A549 (cell line): ENCODE measurements at regions not wholly inside any gene's neighbourhood (a gene's known extent, or its start where the extent isn't known, plus 50 kb on each side); places are given as distances from the start of the nearest gene placed in this dataset.

Source experiments
- ATAC-seq, 2 experiments: fragments of 200-7000 bp in 1 of 2; fragments of >200 bp in 1 of 2; cut with Nextera tagmentation in 1 of 2; cut with Tn5 transposase in 1 of 2; 3 replicates each; pipeline versions ENCODE4 v1.8.0 to v1.9.1; 2018 to 2020; ENCODE audit warnings: mild to moderate bottlenecking in 1 of 2, moderate library complexity in 1 of 2
- CTCF ChIA-PET: fragments of 300-600 bp; sonication (Branson Sonifier 250); formaldehyde crosslinking; extraction: SDS; loops from one replicate; lab custom pipeline; 2021; ENCODE audit warnings: antibody characterized with exemption, inconsistent platforms; lab: Yijun Ruan, JAX
- POLR2A ChIA-PET: fragments of 350-600 bp; formaldehyde crosslinking; extraction: SDS; loops from one replicate; lab custom pipeline; 2021; ENCODE audit warnings: antibody characterized with exemption, inconsistent platforms; lab: Yijun Ruan, JAX
- DNase-seq, 2 experiments: peaks; one replicate each; pipeline versions ENCODE4 v3.0.0 to v3.0.0-alpha.2; 2011 to 2016; ENCODE audit warnings: low read depth in 1 of 2, low spot score in 1 of 2
- FAIRE-seq: peaks from 2 replicates; lab custom pipeline; 2011; peaks lifted over from hg19 to GRCh38; lab: Jason Lieb, UNC
- H3K27ac ChIP-seq, 2 experiments: fragments of >200 bp; sonication (Bioruptor Twin); formaldehyde crosslinking; 3 replicates each; pipeline ENCODE4 v1.5.1; 2016 to 2017
- H3K4me1 ChIP-seq: fragments of >200 bp; sonication (Bioruptor Twin); formaldehyde crosslinking; 3 replicates; pipeline ENCODE4 v1.6.1; 2016
- H3K4me2 ChIP-seq: fragments of >200 bp; sonication (Bioruptor Twin); formaldehyde crosslinking; 3 replicates; pipeline ENCODE4 v1.6.1; 2016
- H3K4me3 ChIP-seq: fragments of >200 bp; sonication (Bioruptor Twin); formaldehyde crosslinking; 3 replicates; pipeline ENCODE4 v1.5.1; 2016
- H3K9me3 ChIP-seq: fragments of >200 bp; sonication (Bioruptor Twin); formaldehyde crosslinking; 3 replicates; pipeline ENCODE4 v1.6.1; 2016
- BCL3 ChIP-seq: fragments of >200 bp; sonication (Bioruptor Twin); formaldehyde crosslinking; IDR thresholded peaks from 3 replicates; pipeline ENCODE4 v1.6.1; 2016
- BHLHE40 ChIP-seq: IDR thresholded peaks from 2 replicates; pipeline ENCODE4 v1.6.1; 2012; ENCODE audit warnings: low read depth, low read length, inconsistent platforms
- CBX2 ChIP-seq: fragments of 200-600 bp; sonication (generic); IDR thresholded peaks from 2 replicates; pipeline ENCODE4 v1.6.1; 2016; ENCODE audit warnings: low read depth, mild to moderate bottlenecking, borderline replicate concordance
- CHD2 ChIP-seq: fragments of 150-350 bp; IDR thresholded peaks from 2 replicates; pipeline ENCODE4 v1.6.1; 2014; ENCODE audit warnings: low read length; ENCODE audit not compliant: partially characterized antibody
- CTCF ChIP-seq: fragments of >200 bp; sonication (Bioruptor Twin); formaldehyde crosslinking; IDR thresholded peaks from 3 replicates; pipeline ENCODE4 v1.5.1; 2016
- EHF ChIP-seq: fragments of 250-450 bp; sonication (Bioruptor Pico); IDR thresholded peaks from 2 replicates; pipeline ENCODE4 v1.5.0; 2020; ENCODE audit warnings: mild to moderate bottlenecking
- EHMT2 ChIP-seq: fragments of 200-600 bp; sonication (generic); IDR thresholded peaks from 2 replicates; pipeline ENCODE4 v1.6.1; 2016; ENCODE audit warnings: antibody characterized with exemption, low read depth, mild to moderate bottlenecking, moderate library complexity
- GATA3 ChIP-seq: IDR thresholded peaks from 2 replicates; pipeline ENCODE4 v1.6.1; 2012; ENCODE audit warnings: borderline replicate concordance
- HEYL ChIP-seq: fragments of 250-450 bp; sonication (Bioruptor Pico); IDR thresholded peaks from 2 replicates; pipeline ENCODE4 v1.8.0; 2021; ENCODE audit warnings: mild to moderate bottlenecking, moderate library complexity
- HOXA7 ChIP-seq: fragments of 250-450 bp; sonication (Bioruptor Pico); IDR thresholded peaks from 2 replicates; pipeline ENCODE4 v1.5.0; 2020; ENCODE audit warnings: mild to moderate bottlenecking, moderate library complexity
- HOXB5 ChIP-seq: fragments of 250-450 bp; sonication (Bioruptor Pico); IDR thresholded peaks from 2 replicates; pipeline ENCODE4 v1.5.0; 2020; ENCODE audit warnings: mild to moderate bottlenecking, moderate library complexity
- KDM1A ChIP-seq: fragments of 200-600 bp; sonication (generic); IDR thresholded peaks from 2 replicates; pipeline ENCODE4 v1.6.1; 2016; ENCODE audit warnings: low read depth, mild to moderate bottlenecking
- KDM5A ChIP-seq: fragments of 200-600 bp; sonication (generic); IDR thresholded peaks from 2 replicates; pipeline ENCODE4 v1.6.1; 2016; ENCODE audit warnings: antibody characterized with exemption, mild to moderate bottlenecking
- MYC ChIP-seq: IDR thresholded peaks from 2 replicates; pipeline ENCODE4 v1.6.1; 2012; ENCODE audit warnings: mild to moderate bottlenecking, inconsistent platforms, low read length, improper control_type of control experiment, borderline replicate concordance
- PHF8 ChIP-seq: fragments of 200-600 bp; sonication (generic); IDR thresholded peaks from 2 replicates; pipeline ENCODE4 v1.6.1; 2016; ENCODE audit warnings: low read depth, mild to moderate bottlenecking, antibody characterized with exemption, moderate library complexity, borderline replicate concordance
- RARB ChIP-seq: fragments of 250-450 bp; sonication (Bioruptor Pico); IDR thresholded peaks from 2 replicates; pipeline ENCODE4 v1.8.0; 2021; ENCODE audit warnings: mild to moderate bottlenecking, moderate library complexity
- RNF2 ChIP-seq: fragments of 200-600 bp; sonication (generic); IDR thresholded peaks from 2 replicates; pipeline ENCODE4 v1.6.1; 2016; ENCODE audit warnings: low read depth, mild to moderate bottlenecking, antibody characterized with exemption, moderate library complexity, borderline replicate concordance
- SMC3 ChIP-seq: fragments of >200 bp; sonication (Bioruptor Twin); formaldehyde crosslinking; IDR thresholded peaks from 3 replicates; pipeline ENCODE4 v1.6.1; 2018; ENCODE audit warnings: inconsistent platforms
- SREBF2 ChIP-seq: fragments of 450-650 bp; IDR thresholded peaks from 2 replicates; pipeline ENCODE4 v1.6.1; 2014; ENCODE audit warnings: mild to moderate bottlenecking, moderate library complexity
- TFCP2L1 ChIP-seq: fragments of 250-450 bp; sonication (Bioruptor Pico); IDR thresholded peaks from 2 replicates; pipeline ENCODE4 v1.5.0; 2021; ENCODE audit warnings: mild to moderate bottlenecking
- ZFP36 ChIP-seq: fragments of 450-650 bp; IDR thresholded peaks from 2 replicates; pipeline ENCODE4 v1.6.1; 2014; ENCODE audit warnings: borderline replicate concordance; ENCODE audit not compliant: partially characterized antibody
- ZSCAN20 ChIP-seq: fragments of 250-450 bp; sonication (Bioruptor Pico); IDR thresholded peaks from 2 replicates; pipeline ENCODE4 v1.8.0; 2022; ENCODE audit warnings: mild to moderate bottlenecking, moderate library complexity
- WGBS: methylation state at CpG from one replicate; pipeline ENCODE4 v1.1.6; 2017; ENCODE audit errors: missing lambda C conversion rate; 5-methylcytosine and 5-hydroxymethylcytosine counted together

- ChIA-PET CTCF (interaction anchor here (0.6 kb wide), 1 partner anchor 411 kb away, joined by 3 read pairs; no protein-coding TSS in a partner anchor), POLR2A (no interaction called here)
- FAIRE-seq (no peak), DNase-seq (no peak), ATAC-seq (no peak)
- H3K4me2 ChIP-seq, result no peak overlapping the region
- no peak overlapping the region for H3K27ac ChIP-seq
- no peak for TF ChIP-seq CHD2
- TF ChIP-seq PHF8, result no peak
- TF ChIP-seq HOXB5, result no peak
- no peak for TF ChIP-seq CBX2
- no peak for TF ChIP-seq RNF2
- no peaks in the 10 kb centered on the region for H3K9me3 ChIP-seq
- 6% methylated on average over 2 of the region's 2 CpGs for WGBS
- no peaks in the 10 kb centered on the region for H3K4me1 ChIP-seq
- H3K4me3 ChIP-seq, result no peak overlapping the region
These were observed 555.8 kb downstream of the PKHD1 start for GRCh38 chr6:51531623-51532022.

GRCh38 chr6:51533962-51534361 is 553.5 kb downstream of the PKHD1 start:
- TF ChIP-seq EHMT2 (no peak), KDM1A (no peak), PHF8 (no peak), HOXA7 (no peak), RNF2 (no peak), RARB (CRISPR knock-in tag) (no peak), MYC (no peak)
- H3K4me2 ChIP-seq, result no peak overlapping the region
- no peaks in the 10 kb centered on the region for H3K9me3 ChIP-seq
- H3K4me3 ChIP-seq, result no peak overlapping the region
- 5% methylated on average over 3 of the region's 3 CpGs for WGBS
- ChIA-PET CTCF (no interaction called here), POLR2A (no interaction called here)
- ATAC-seq (no peak), FAIRE-seq (no peak), DNase-seq (no peak)
- no peaks in the 10 kb centered on the region for H3K4me1 ChIP-seq
- no peak overlapping the region for H3K27ac ChIP-seq

GRCh38 chr6:51535327-51535726 is 552.1 kb downstream of the PKHD1 start:
- ATAC-seq (no peak), FAIRE-seq (no peak), DNase-seq (no peak)
- H3K27ac ChIP-seq, result no peak overlapping the region
- H3K4me2 ChIP-seq, result no peak overlapping the region
- TF ChIP-seq KDM5A, result no peak
- TF ChIP-seq SMC3, result no peak
- TF ChIP-seq ZSCAN20 (CRISPR knock-in tag), result no peak
- no peak for TF ChIP-seq CHD2
- no peak for TF ChIP-seq ZFP36
- no peak for TF ChIP-seq CTCF
- TF ChIP-seq BHLHE40, result no peak
- no peak for TF ChIP-seq HEYL
- TF ChIP-seq SREBF2, result no peak
- TF ChIP-seq GATA3, result no peak
- TF ChIP-seq EHF (CRISPR knock-in tag), result no peak
- TF ChIP-seq HOXA7, result no peak
- TF ChIP-seq BCL3, result no peak
- TF ChIP-seq TFCP2L1, result no peak
- TF ChIP-seq RARB (CRISPR knock-in tag), result no peak
- CTCF ChIA-PET, result no interaction called here
- no peaks in the 10 kb centered on the region for H3K4me1 ChIP-seq
- no peak overlapping the region for H3K4me3 ChIP-seq
- POLR2A ChIA-PET, result no interaction called here
- 0% methylated on average over 1 of the region's 1 CpG for WGBS
- H3K9me3 ChIP-seq, result no peaks in the 10 kb centered on the region
